ENCODE measurements at regions not wholly inside any gene's neighbourhood (a gene's known extent, or its start where the extent isn't known, plus 50 kb on each side); places are given as distances from the start of the nearest gene placed in this dataset.
"Not testable (repeated sequence)": the region's sequence is repeated elsewhere in the genome, so short reads cannot be mapped to it uniquely, and the experiment has no call there.

DNA sequence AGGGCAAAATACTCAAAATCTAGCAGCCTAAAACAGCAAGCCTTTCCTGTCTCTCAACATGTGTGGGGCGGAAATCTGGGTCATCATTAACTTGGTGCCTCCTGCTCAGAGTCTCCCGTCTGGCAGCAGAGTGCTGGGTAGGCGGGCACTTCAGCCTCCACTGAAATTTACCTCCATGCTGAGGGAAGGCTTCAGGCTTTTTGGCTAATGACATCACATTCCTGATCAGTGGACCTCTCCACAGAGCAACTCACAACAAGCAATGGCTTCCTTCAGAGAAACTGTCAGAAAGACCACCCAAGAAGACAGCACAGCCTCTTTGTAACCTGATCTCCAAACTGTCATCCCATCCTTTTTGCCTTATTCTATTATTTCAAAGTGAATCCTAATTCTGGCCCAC lies 1109.0 kb downstream of the UQCRFS1 start:
- DNase-seq (ENCODE audit: insufficient read length, low spot score): no peak
- no peak for FAIRE-seq

DNA sequence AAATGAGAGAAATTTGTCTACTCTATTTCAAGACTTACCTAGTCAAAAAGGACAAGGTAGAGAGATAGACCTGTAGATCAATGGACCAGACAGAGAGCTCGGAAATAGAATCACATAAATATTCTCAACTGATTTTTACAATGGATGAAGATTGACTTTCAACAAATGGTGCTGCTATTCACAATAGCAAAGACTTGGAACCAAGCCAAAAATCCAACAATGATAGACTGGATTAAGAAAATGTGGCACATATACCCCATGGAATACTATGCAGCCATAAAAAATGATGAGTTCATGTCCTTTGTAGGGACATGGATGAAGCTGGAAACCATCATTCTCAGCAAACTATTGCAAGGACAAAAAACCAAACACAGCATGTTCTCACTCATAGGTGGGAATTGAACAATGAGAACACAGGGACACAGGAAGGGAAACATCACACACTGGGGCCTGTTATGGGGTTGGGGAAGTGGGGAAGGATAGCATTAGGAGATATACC lies 1128.2 kb downstream of the UQCRFS1 start:
- DNase-seq (ENCODE audit: insufficient read length, low spot score); FAIRE-seq: not testable (repeated sequence)

DNA sequence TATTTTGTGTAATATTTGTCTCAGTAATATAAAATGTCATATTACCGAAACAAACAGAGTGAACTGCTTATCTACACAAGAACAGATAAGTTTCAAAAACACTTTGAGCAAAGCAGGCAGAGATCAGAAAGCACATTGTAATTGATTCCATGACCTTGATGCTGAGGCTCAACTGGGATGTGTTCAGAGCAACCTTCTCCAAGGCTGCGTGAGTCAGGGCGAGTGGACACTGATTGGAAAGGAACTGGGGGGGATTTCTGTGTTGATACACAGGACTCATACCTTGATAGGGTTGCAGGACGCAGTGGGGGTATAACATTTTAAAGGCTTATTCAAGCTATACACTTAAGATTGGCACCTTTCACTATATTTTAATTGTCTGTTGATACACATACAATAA lies 1136.3 kb downstream of the UQCRFS1 start:
- DNase-seq (ENCODE audit: insufficient read length, low spot score) (no peak), FAIRE-seq (no peak)

DNA sequence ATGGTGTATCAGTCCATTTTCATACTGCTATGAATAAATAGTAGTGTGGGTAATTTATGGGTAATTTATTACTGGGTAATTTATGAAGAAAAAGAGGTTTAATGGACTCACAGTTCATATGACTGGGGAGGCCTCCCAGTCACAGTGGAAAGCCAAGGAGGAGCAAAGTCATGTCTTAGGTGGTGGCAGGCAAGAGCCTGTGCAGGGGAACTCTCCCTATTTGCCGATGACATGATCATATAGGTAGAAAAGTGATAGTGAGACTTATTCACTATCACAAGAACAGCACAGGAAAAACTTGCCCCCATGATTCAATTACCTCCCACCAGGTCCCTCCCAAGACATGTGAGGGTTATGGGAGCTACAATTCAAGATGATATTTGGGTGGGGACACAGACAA lies 1137.7 kb downstream of the UQCRFS1 start:
- no peak for FAIRE-seq
- no peak for DNase-seq (ENCODE audit: insufficient read length, low spot score)

DNA sequence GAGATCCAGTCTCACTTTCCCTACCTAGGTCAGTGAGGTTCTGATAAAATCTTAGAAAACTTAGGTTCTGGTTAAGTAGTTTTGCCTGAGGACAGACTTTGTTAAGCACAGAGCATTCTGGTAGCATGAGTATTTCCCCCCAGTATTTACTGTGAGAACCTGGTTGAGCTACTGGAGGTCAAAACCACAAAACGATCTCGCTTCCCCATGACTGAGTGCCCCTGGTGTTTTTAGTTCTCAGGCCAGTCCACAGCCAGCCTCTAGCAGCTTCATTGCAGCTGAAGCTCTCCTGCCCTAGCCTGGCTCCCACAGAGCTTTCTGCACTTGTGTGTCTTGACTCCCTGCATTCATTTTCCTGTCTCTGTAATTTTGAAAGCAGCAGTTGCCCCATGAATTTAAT lies 1138.2 kb downstream of the UQCRFS1 start:
- FAIRE-seq: no peak

DNA sequence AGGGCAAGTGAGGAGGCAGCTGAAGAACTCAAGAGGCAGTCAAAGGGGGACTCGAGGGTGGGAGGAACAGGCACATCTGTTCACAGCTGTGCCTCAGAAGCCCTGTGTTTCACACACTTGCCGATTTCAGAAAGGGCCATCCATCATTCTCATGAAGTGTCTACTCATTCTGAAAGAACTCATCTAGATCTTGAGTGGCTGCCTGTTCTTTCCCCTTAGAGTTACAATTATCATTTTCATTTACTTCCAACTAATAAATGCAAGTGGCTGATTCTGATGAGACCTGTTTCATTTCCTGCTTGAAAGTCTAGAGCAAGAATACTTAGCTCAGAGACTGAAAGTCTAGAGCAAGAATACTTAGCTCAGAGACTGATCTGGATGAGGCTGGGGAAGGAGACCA lies 1145.1 kb downstream of the UQCRFS1 start:
- no peak for FAIRE-seq
- no peak for DNase-seq (ENCODE audit: insufficient read length, low spot score)

More for the DNA sequence above, 1138.2 kb downstream of the UQCRFS1 start:
- DNase-seq (ENCODE audit: insufficient read length, low spot score): no peak

DNA sequence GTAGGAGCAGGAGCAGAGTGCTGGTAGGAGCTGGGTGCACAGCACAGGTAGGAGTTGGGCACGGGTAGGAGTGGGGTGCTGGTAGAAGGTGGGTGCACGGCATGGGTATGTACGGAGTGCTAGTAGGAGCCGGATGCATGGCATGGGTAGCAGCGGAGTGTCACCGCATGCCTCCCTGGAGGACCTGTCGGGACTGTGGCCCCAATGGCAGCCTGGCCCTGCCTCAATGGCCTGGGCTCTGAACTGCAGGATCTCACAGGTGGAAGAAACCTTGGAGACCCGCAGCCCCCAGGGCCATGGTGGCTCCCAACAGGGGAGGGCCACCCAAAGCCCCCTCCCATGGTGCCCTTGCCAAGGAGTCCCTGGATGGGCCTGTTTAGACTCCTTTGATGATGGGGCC lies 1146.0 kb downstream of the UQCRFS1 start:
- DNase-seq (ENCODE audit: insufficient read length, low spot score) (no peak), FAIRE-seq (no peak)

DNA sequence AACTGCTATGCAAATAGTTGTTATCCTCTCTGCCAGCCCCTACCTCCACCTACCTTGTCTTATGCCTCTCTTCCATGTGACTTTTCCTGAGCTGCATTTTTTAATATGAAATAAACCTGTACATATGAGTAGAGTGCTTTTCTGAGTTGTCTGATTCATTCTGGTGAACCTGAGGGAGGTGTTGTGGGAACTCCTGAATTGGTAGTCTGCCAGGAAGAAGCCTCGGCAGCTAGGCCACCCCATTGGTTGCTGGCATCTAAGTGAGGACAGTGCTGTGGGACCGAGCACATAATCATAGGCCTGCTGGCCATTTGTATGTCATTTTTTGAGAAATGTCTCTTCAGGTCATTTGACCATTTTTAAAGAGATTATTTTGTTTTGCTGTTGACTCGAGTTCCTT lies 1146.8 kb downstream of the UQCRFS1 start:
- DNase-seq (ENCODE audit: insufficient read length, low spot score) (no peak), FAIRE-seq (no peak)

DNA sequence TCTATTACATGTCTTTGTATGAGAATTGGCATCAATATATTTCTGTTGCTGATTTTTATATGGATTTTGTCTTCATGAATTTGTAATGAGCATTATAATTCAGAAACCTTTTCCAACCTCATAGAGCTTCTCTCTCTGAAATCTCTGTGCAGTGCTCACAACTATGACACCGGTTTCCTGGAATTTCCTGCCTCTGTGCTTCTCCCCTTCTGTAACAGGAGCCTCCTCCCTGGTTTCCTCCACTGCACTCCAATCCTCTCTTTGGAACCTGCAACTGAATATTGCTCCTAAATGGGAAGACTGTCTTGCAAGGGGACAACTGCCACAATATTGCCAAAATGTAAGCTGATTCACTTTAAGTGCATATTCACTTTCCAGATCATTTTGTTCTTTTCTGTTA lies 1147.9 kb downstream of the UQCRFS1 start:
- no peak for FAIRE-seq
- DNase-seq (ENCODE audit: insufficient read length, low spot score): no peak

DNA sequence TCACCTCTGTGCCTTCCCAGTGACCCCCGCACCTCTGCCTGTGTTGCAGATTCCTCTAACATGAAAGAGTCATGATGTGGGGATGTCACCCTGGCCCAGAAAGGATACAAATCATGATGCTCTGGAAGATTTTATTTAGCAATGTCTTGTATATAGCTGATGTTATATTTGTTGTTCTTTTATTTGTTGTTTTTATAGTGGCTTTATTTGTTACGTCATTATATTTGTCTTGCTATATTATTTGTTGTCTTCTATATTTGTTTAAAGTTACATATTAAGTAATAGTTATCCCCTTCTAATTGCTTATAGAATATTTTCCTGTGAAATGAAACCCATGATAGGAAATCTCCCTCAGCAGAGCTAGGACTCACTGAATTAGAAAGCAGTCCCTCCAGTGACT lies 1149.2 kb downstream of the UQCRFS1 start:
- no peak for FAIRE-seq

DNA sequence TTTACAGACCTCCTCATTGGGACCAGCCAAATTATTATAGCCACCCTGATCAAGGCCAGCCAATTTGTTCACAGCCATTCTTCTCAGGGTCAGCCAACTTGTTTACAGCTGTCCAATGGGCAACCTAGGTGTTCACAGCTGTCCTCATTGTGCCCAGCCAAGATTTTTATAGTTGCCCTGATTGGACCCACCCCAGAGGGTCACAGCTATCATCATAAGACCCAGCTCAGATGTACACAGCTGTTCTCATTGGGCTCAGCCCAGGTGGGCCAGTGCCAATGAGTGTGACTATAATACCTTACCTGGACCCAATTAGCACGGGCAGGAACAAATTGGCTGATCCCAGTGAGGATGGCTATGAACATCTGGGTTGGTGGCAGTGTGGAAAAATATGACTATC lies 1151.8 kb downstream of the UQCRFS1 start:
- FAIRE-seq (no peak), DNase-seq (ENCODE audit: insufficient read length, low spot score) (no peak)

More for the DNA sequence above, 1149.2 kb downstream of the UQCRFS1 start:
- DNase-seq (ENCODE audit: insufficient read length, low spot score): no peak

DNA sequence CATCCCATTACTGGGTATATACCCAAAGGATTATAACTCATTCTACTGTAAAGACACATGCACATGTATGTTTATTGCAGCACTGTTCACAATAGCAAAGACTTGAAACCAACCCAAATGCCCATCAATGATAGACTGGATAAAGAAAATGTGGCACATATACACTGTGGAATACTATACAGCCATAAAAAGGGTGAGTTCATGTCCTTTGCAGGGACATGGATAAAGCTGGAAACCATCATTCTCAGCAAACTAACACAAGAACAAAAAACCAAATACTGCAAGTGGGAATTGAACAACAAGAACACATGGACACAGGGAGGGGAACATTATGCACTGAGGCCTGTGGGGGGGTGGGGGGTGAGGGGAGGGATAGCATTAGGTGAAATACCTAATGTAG lies 1155.9 kb downstream of the UQCRFS1 start:
- DNase-seq (ENCODE audit: insufficient read length, low spot score); FAIRE-seq: not testable (repeated sequence)

DNA sequence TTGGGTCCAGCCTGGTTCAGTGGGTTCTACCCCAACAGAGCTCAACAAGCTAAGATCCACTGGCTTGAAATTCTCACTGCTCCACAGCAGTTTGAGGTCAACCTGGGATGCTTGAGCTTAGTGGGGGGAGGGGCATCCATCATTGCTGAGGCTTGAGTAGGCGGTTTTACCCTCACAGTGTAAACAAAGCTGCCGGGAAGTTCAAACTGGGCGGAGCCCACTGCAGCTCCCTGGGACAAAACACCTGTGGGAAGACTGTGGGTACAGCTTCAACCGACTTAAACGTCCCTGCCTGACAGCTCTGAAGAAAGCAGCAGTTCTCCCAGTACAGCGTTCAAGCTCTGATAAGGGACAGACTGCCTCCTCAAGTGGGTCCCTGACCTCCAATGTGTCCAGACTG lies 1161.9 kb downstream of the UQCRFS1 start:
- no peak for DNase-seq (ENCODE audit: insufficient read length, low spot score)
- FAIRE-seq: no peak

DNA sequence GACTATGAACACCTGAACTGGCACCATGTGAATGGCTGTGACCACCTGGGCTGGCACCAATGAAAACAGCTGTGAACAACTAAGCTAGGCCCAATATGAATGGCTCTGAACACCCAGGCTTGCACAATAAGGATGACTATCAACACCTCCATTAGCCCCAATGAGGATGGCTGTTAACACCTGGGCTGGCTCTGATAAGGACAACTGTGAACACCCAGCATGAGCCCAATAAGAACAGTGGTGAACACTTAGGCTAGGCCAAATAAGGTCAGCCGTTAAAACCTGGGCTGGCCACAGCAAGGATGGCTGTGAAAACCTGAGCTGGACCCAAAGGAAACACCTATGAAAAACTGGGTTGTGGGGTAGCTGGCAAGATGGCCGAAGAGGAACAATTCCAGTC lies 1163.1 kb downstream of the UQCRFS1 start:
- DNase-seq (ENCODE audit: insufficient read length, low spot score): no peak
- FAIRE-seq: no peak

DNA sequence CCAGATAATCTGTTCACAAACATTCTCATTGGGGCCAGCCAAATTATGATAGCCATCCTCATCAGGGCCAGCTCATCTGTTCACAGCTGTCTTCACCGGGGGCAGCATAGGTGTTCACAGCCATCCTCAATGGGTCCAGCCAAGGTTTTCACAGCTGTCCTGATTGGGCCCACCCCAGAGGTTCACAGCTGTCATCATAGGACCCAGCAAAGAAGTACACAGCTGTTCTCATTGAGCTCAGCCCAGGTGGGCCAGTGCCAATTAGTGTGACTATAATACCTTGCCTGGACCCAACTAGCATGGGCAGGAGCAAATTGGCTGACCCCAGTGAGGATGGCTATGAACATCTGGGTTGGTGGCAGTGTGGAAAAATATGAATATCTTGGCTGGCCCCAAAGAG lies 1166.0 kb downstream of the UQCRFS1 start:
- FAIRE-seq: no peak
- DNase-seq (ENCODE audit: insufficient read length, low spot score): no peak

DNA sequence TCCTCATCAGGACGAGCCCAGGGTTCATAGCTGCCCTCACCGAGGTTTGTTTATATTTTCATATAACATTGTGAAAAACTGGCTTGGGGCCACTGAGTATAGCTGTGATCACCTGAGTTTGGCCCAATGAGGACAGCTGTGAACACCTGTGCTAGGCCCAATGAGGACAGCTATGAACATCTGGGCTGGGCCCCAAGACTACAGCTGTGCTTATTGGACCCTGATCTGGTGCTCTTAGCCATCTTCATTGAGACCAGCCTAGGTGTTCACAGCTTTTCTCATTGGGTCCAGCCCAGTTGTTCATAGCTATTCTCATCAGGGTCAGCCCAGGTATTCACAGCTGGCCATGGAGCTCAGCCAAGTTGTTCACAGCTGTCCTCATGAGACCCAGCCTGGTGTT lies 1167.3 kb downstream of the UQCRFS1 start:
- DNase-seq (ENCODE audit: insufficient read length, low spot score): no peak
- no peak for FAIRE-seq

DNA sequence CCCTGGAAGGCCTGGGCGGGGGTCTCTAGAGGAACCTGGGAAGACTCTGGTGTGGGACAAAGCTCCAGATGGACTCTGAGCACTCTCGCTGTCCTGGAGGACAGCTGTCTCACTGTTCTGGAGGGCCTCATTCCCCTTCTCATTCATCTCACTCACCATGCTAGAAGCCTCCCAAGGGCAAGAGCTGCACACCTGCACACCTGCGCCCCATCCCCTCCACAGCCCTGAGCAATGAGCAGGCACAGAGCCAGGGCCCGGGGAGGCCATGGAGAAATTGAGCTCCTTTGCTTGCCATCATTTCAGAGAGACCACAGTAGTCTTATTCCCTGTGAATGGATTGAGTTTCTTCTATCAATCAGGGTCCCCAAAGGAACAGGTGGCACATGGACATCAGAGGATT lies 1168.5 kb downstream of the UQCRFS1 start:
- FAIRE-seq (no peak), DNase-seq (ENCODE audit: insufficient read length, low spot score) (no peak)

DNA sequence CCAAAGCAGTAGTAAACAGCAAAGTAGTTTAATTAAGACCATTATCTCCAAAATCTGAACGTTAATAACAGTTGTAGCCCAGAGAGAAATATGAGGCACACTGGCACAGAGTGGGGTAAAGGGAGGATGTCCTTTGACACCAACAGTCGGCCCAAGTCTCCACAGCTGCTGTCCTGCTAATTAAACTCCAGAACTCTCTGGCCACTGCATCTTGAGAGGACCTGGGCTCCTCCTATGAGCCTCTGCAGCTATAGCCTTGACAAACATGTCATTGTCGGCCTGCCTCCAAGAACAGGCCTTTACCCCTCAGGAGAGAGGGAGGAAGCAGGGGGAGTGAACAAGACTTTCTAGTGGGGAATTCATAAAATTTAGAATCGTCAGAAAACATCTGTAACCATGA lies 1170.4 kb downstream of the UQCRFS1 start:
- DNase-seq (ENCODE audit: insufficient read length, low spot score) (no peak), FAIRE-seq (no peak)

DNA sequence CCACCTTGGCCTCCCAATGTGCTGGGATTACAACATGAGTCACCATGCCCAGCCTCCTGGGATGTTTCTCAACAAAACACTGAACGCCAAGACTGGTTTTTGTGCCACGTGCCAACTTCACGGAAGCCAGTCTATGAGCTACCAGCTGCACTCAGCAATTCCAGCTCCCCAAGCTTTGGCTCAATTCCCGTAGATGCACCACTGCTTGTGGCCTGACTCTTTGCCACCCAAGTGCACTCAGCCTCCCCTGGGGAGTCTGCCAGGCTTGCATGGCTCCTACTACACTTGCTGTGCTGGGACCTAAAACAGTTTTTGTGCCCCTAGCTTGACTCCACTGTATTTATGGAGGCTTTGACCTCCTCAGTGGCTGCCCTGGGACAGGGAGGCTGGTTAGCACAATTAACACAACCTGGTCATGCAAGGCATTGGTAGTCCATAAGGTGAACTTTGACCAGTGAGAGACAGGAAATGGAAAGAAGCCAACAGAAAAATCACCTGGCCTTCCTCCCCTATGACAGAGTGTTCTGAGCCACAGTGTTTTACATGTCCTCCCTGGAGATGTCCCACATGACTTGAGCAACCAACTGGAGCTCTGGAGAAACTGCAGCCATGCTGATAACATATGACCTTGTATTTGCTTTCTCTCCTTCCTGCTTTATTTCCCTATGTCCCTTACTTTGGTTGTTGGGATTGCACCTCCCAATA lies 1173.1 kb downstream of the UQCRFS1 start:
- FAIRE-seq (no peak), DNase-seq (ENCODE audit: insufficient read length, low spot score) (no peak)

DNA sequence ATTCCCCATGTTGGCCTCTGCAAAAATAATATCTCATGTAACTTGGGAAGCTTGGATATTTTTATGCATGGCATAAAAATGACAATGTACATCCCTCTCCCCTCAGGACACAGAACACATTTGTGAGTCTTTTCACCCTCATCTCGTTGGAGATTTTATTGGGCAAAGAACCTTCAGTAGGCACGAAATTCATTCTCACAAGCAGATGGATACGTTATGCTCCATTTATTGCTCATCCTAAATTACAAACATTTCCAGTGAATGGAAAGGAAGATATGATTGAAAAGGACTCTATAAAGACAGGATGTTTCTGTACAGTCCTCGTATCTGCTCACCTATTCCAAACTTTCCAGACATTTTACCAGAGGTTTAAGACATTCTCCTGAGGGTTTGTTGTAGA lies 1175.8 kb downstream of the UQCRFS1 start:
- no peak for FAIRE-seq

DNA sequence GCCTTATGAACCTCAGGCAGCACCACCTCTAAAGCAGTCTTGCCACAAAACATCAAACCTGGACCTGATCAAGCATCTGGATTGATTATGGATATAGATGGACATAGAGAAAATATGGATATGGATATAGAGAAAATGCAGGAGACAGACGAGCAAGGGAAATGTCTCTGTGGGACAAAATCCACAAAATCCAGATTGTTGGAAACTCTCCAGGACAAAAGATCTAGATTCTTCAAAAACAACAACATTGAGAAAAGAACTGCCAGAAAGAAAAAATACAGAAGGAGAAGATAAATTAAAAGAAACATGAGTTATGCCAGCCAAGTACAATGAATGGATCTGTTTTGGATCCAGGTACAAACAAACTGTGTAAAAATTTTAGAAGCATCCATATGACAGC lies 1176.5 kb downstream of the UQCRFS1 start:
- FAIRE-seq (no peak), DNase-seq (ENCODE audit: insufficient read length, low spot score) (no peak)

More for the DNA sequence above, 1175.8 kb downstream of the UQCRFS1 start:
- DNase-seq (ENCODE audit: insufficient read length, low spot score): no peak

DNA sequence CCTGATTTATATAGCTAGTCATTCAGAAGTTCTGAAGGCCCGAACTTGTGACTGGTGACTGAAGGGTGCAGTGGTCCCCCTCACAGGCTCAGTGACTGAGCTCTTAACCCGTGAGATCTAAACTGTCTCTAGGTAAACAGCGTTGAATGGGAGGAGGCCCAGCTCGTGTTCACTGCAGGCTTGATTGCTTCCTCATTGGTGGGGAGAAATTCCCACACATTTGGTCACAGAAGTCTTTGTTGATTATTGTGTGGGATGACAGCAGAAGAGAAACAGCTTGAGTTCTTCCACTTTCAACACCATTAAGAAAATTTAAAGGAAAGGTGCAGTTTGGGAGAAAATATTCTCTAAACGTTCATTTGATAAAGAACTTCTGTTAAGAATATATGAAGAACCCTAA lies 1178.0 kb downstream of the UQCRFS1 start:
- DNase-seq (ENCODE audit: insufficient read length, low spot score): no peak

More for the DNA sequence above, 1178.0 kb downstream of the UQCRFS1 start:
- FAIRE-seq: no peak

Data from HTR-8/SVneo (cell line).